ENCODE measurements at regions not wholly inside any gene's neighbourhood (a gene's known extent, or its start where the extent isn't known, plus 50 kb on each side); places are given as distances from the start of the nearest gene placed in this dataset.
"Not testable (repeated sequence)": the region's sequence is repeated elsewhere in the genome, so short reads cannot be mapped to it uniquely, and the experiment has no call there.

GRCh38 chrX:5666689-5667088 is 562.0 kb downstream of the NLGN4X start:
- H3K27me3 ChIP-seq (replicated peaks); H3K4me1 ChIP-seq (replicated peaks); H3K36me3 ChIP-seq; H3K4me3 ChIP-seq; H3K9me3 ChIP-seq (replicated peaks); DNase-seq (ENCODE audit: low read depth in 1 of 2, low spot score in 2 of 2); H3K27ac ChIP-seq: not testable (repeated sequence)

- Histone ChIP-seq H3K27me3 (replicated peaks) (no peaks in the 10 kb centered on the region), H3K27ac (no peak overlapping the region), H3K9me3 (replicated peaks) (no peaks in the 10 kb centered on the region), H3K4me3 (no peak overlapping the region), H3K4me1 (replicated peaks) (no peaks in the 10 kb centered on the region), H3K36me3 (no peaks in the 10 kb centered on the region)
- DNase-seq (ENCODE audit: low read depth in 1 of 2, low spot score in 2 of 2): no peak
Measured at GRCh38 chrX:5656544-5656943, 572.1 kb downstream of the NLGN4X start.

- H3K9me3 ChIP-seq (replicated peaks): no peaks in the 10 kb centered on the region
- no peak overlapping the region for H3K4me3 ChIP-seq
- no peak overlapping the region for H3K27ac ChIP-seq
- no peaks in the 10 kb centered on the region for H3K36me3 ChIP-seq
- no peaks in the 10 kb centered on the region for H3K4me1 ChIP-seq (replicated peaks)
- no peak for DNase-seq (ENCODE audit: low read depth in 1 of 2, low spot score in 2 of 2)
- H3K27me3 ChIP-seq (replicated peaks): no peaks in the 10 kb centered on the region
Measured at GRCh38 chrX:5650904-5651303, 577.8 kb downstream of the NLGN4X start.

- Histone ChIP-seq H3K4me3 (no peak overlapping the region), H3K27ac (no peak overlapping the region), H3K9me3 (replicated peaks) (no peaks in the 10 kb centered on the region), H3K4me1 (replicated peaks) (no peaks in the 10 kb centered on the region), H3K27me3 (replicated peaks) (no peaks in the 10 kb centered on the region), H3K36me3 (no peaks in the 10 kb centered on the region)
- no peak for DNase-seq (ENCODE audit: low read depth in 1 of 2, low spot score in 2 of 2)
Measured at GRCh38 chrX:5648941-5649568, 579.6 kb downstream of the NLGN4X start.

GRCh38 chrX:5646818-5647217 is 581.8 kb downstream of the NLGN4X start:
- DNase-seq (ENCODE audit: low read depth in 1 of 2, low spot score in 2 of 2): no peak
- H3K4me1 ChIP-seq (replicated peaks): no peaks in the 10 kb centered on the region
- H3K27ac ChIP-seq: no peak overlapping the region
- no peaks in the 10 kb centered on the region for H3K36me3 ChIP-seq
- H3K9me3 ChIP-seq (replicated peaks): no peaks in the 10 kb centered on the region
- H3K27me3 ChIP-seq (replicated peaks): no peaks in the 10 kb centered on the region
- H3K4me3 ChIP-seq: no peak overlapping the region

GRCh38 chrX:5644776-5645175 is 583.9 kb downstream of the NLGN4X start:
- Histone ChIP-seq H3K36me3 (no peaks in the 10 kb centered on the region), H3K9me3 (replicated peaks) (no peaks in the 10 kb centered on the region), H3K4me3 (no peak overlapping the region), H3K27ac (no peak overlapping the region), H3K27me3 (replicated peaks) (no peaks in the 10 kb centered on the region), H3K4me1 (replicated peaks) (no peaks in the 10 kb centered on the region)
- DNase-seq (ENCODE audit: low read depth in 1 of 2, low spot score in 2 of 2): no peak

- Histone ChIP-seq H3K9me3 (replicated peaks) (no peaks in the 10 kb centered on the region), H3K4me3 (no peak overlapping the region), H3K4me1 (replicated peaks) (no peaks in the 10 kb centered on the region)
Measured at GRCh38 chrX:5640071-5640470, 588.6 kb downstream of the NLGN4X start.

GRCh38 chrX:5638572-5638971 is 590.1 kb downstream of the NLGN4X start:
- DNase-seq (ENCODE audit: low read depth in 1 of 2, low spot score in 2 of 2): no peak
- H3K4me1 ChIP-seq (replicated peaks): no peaks in the 10 kb centered on the region

More at GRCh38 chrX:5640071-5640470, 588.6 kb downstream of the NLGN4X start:
- Histone ChIP-seq H3K27me3 (replicated peaks) (no peaks in the 10 kb centered on the region), H3K27ac (no peak overlapping the region), H3K36me3 (no peaks in the 10 kb centered on the region)
- no peak for DNase-seq (ENCODE audit: low read depth in 1 of 2, low spot score in 2 of 2)

GRCh38 chrX:5632887-5633286 is 595.8 kb downstream of the NLGN4X start:
- Histone ChIP-seq H3K27me3 (replicated peaks) (no peaks in the 10 kb centered on the region), H3K4me3 (no peak overlapping the region), H3K9me3 (replicated peaks) (no peaks in the 10 kb centered on the region), H3K4me1 (replicated peaks) (no peaks in the 10 kb centered on the region), H3K27ac (no peak overlapping the region), H3K36me3 (no peaks in the 10 kb centered on the region)
- DNase-seq (ENCODE audit: low read depth in 1 of 2, low spot score in 2 of 2): no peak

More at GRCh38 chrX:5638572-5638971, 590.1 kb downstream of the NLGN4X start:
- no peak overlapping the region for H3K4me3 ChIP-seq
- no peak overlapping the region for H3K27ac ChIP-seq
- H3K27me3 ChIP-seq (replicated peaks): no peaks in the 10 kb centered on the region
- H3K9me3 ChIP-seq (replicated peaks): no peaks in the 10 kb centered on the region
- H3K36me3 ChIP-seq: no peaks in the 10 kb centered on the region

GRCh38 chrX:5632061-5632614 is 596.5 kb downstream of the NLGN4X start:
- Histone ChIP-seq H3K27me3 (replicated peaks) (no peaks in the 10 kb centered on the region), H3K4me1 (replicated peaks) (no peaks in the 10 kb centered on the region), H3K36me3 (no peaks in the 10 kb centered on the region), H3K9me3 (replicated peaks) (no peaks in the 10 kb centered on the region), H3K4me3 (no peak overlapping the region), H3K27ac (no peak overlapping the region)
- no peak for DNase-seq (ENCODE audit: low read depth in 1 of 2, low spot score in 2 of 2)

- no peaks in the 10 kb centered on the region for H3K27me3 ChIP-seq (replicated peaks)
- H3K4me1 ChIP-seq (replicated peaks): no peaks in the 10 kb centered on the region
- no peak for DNase-seq (ENCODE audit: low read depth in 1 of 2, low spot score in 2 of 2)
- H3K36me3 ChIP-seq: no peaks in the 10 kb centered on the region
- H3K4me3 ChIP-seq: no peak overlapping the region
- no peaks in the 10 kb centered on the region for H3K9me3 ChIP-seq (replicated peaks)
- H3K27ac ChIP-seq: no peak overlapping the region
Measured at GRCh38 chrX:5617666-5618065, 611.0 kb downstream of the NLGN4X start.

- Histone ChIP-seq H3K27ac (no peak overlapping the region), H3K27me3 (replicated peaks) (no peaks in the 10 kb centered on the region), H3K36me3 (no peaks in the 10 kb centered on the region), H3K4me3 (no peak overlapping the region), H3K9me3 (replicated peaks) (no peaks in the 10 kb centered on the region), H3K4me1 (replicated peaks) (no peaks in the 10 kb centered on the region)
- no peak for DNase-seq (ENCODE audit: low read depth in 1 of 2, low spot score in 2 of 2)
Measured at GRCh38 chrX:5595570-5595969, 633.1 kb downstream of the NLGN4X start.

- H3K9me3 ChIP-seq (replicated peaks): no peaks in the 10 kb centered on the region
- DNase-seq (ENCODE audit: low read depth in 1 of 2, low spot score in 2 of 2): no peak
- H3K36me3 ChIP-seq: no peaks in the 10 kb centered on the region
- no peaks in the 10 kb centered on the region for H3K4me1 ChIP-seq (replicated peaks)
- H3K4me3 ChIP-seq: no peak overlapping the region
- H3K27me3 ChIP-seq (replicated peaks): no peaks in the 10 kb centered on the region
- no peak overlapping the region for H3K27ac ChIP-seq
Measured at GRCh38 chrX:5586726-5587125, 641.9 kb downstream of the NLGN4X start.

- no peaks in the 10 kb centered on the region for H3K36me3 ChIP-seq
- no peaks in the 10 kb centered on the region for H3K27me3 ChIP-seq (replicated peaks)
- DNase-seq (ENCODE audit: low read depth in 1 of 2, low spot score in 2 of 2): no peak
- no peak overlapping the region for H3K4me3 ChIP-seq
- H3K27ac ChIP-seq: no peak overlapping the region
- no peaks in the 10 kb centered on the region for H3K4me1 ChIP-seq (replicated peaks)
- H3K9me3 ChIP-seq (replicated peaks): no peaks in the 10 kb centered on the region
Measured at GRCh38 chrX:5575407-5575806, 653.3 kb downstream of the NLGN4X start.

- Histone ChIP-seq H3K27me3 (replicated peaks) (no peaks in the 10 kb centered on the region), H3K4me1 (replicated peaks) (no peaks in the 10 kb centered on the region), H3K36me3 (no peaks in the 10 kb centered on the region), H3K27ac (no peak overlapping the region), H3K9me3 (replicated peaks) (no peaks in the 10 kb centered on the region), H3K4me3 (no peak overlapping the region)
- DNase-seq (ENCODE audit: low read depth in 1 of 2, low spot score in 2 of 2): no peak
Measured at GRCh38 chrX:5568934-5569333, 659.7 kb downstream of the NLGN4X start.

Measured in SJSA1 (cell line).